Stomach (tissue), 8 donors: ENCODE measurements at regions not wholly inside any gene's neighbourhood (a gene's known extent, or its start where the extent isn't known, plus 50 kb on each side); places are given as distances from the start of the nearest gene placed in this dataset.

Experiments used
- DNase-seq, 2 donors: peaks; one replicate each; pipeline versions ENCODE4 v3.0.0 to v3.0.0-alpha.2; 2013 to 2019
- H3K27ac ChIP-seq, 5 donors: fragments of 200-600 bp in 4 of 5; sonication (generic) in 4 of 5; one replicate each; pipeline ENCODE4 v1.5.1; 2013 to 2019; ENCODE audit warnings: mild to moderate bottlenecking in 1 of 5, moderate library complexity in 1 of 5
- H3K27me3 ChIP-seq, 3 donors: fragments of 200-600 bp; sonication (generic); one replicate each; pipeline ENCODE4 v1.5.1; 2017 to 2019; ENCODE audit warnings: mixed run types in 1 of 3
- H3K36me3 ChIP-seq, 4 donors: fragments of 200-600 bp; sonication (generic); 1 replicate in 3 of 4; 2 replicates in 1 of 4; pipeline ENCODE4 v1.5.1; 2016 to 2019
- H3K4me1 ChIP-seq, 4 donors: fragments of 200-600 bp; sonication (generic); one replicate each; pipeline ENCODE4 v1.5.1; 2016 to 2019
- H3K4me3 ChIP-seq, 4 donors: fragments of 200-600 bp; sonication (generic) in 3 of 4; one replicate each; pipeline ENCODE4 v1.5.1; 2016 to 2019; ENCODE audit warnings: mild to moderate bottlenecking in 1 of 4
- H3K9me3 ChIP-seq, 4 donors: fragments of 200-600 bp; sonication (generic); one replicate each; pipeline ENCODE4 v1.5.1; 2016 to 2019
- CTCF ChIP-seq, 7 experiments: fragments of 450-650 bp in 4 of 7; fragments of 200-600 bp in 3 of 7; sonication (generic) in 3 of 7; IDR thresholded peaks; one replicate each; pipeline ENCODE4 v1.5.1; 2016 to 2019; ENCODE audit warnings: antibody characterized with exemption in 7 of 7, control low read depth in 2 of 7, mild to moderate bottlenecking in 1 of 7
- EP300 ChIP-seq: sonication (generic); formaldehyde crosslinking; IDR thresholded peaks from one replicate; pipeline ENCODE4 v1.6.1; 2017; ENCODE audit warnings: antibody characterized with exemption
- POLR2A ChIP-seq, 4 donors: fragments of 450-650 bp; IDR thresholded peaks; one replicate each; pipeline ENCODE4 v1.6.1; 2016; ENCODE audit warnings: antibody characterized with exemption in 4 of 4, control low read depth in 2 of 4, mild to moderate bottlenecking in 1 of 4, moderate library complexity in 1 of 4
- POLR2AphosphoS5 ChIP-seq, 3 donors: sonication (generic); formaldehyde crosslinking; IDR thresholded peaks; one replicate each; pipeline ENCODE4 v1.6.1; 2016; ENCODE audit warnings: antibody characterized with exemption in 3 of 3
- WGBS, 5 donors: extraction: QIAGEN DNeasy Blood & Tissue Kit in 3 of 5; methylation state at CpG; one replicate each; pipeline versions ENCODE4 v1.1.5 to v1.1.7; 2013 to 2018; 5-methylcytosine and 5-hydroxymethylcytosine counted together
- intact Hi-C: fragments of 100-400 bp; cut with DNase I; formaldehyde crosslinking; loops from one replicate; pipeline ENCODE4 v1.15.1; 2023; ENCODE audit warnings: low total_unique reads
- donor health status: healthy with polysubstance abuse.
- donor health status: Bipolar disorder and iron deficiency.
- donor health status: healthy.

- no peak for DNase-seq
- Histone ChIP-seq H3K36me3 (no peaks in the 10 kb centered on the region), H3K4me3 (no peak overlapping the region), H3K27me3 (peaks cover 0 to 18% (median 0%) of the 10 kb centered on the region in 3 donors), H3K4me1 (no peaks in the 10 kb centered on the region), H3K27ac (no peak overlapping the region), H3K9me3 (no peaks in the 10 kb centered on the region)
- TF ChIP-seq CTCF (IDR thresholded peaks at IDR 0.05) (no peak), EP300 (no peak), POLR2A (IDR thresholded peaks at IDR 0.05) (no peak), POLR2AphosphoS5 (IDR thresholded peaks at IDR 0.05) (no peak)
- 86 to 91% (median 89%) methylated on average over 9 of the region's 9 CpGs for WGBS, 5 donors
- intact Hi-C loops, result no loop called here
Observed at GRCh38 chr10:71028066-71028465, 139.7 kb upstream of the PCBD1 start.

GRCh38 chr10:71029411-71029892 is 141.1 kb upstream of the PCBD1 start:
- DNase-seq, result no peak
- Histone ChIP-seq H3K27ac (no peak overlapping the region), H3K4me3 (no peak overlapping the region), H3K27me3 (peaks cover 0 to 14% (median 0%) of the 10 kb centered on the region in 3 donors), H3K36me3 (no peaks in the 10 kb centered on the region), H3K9me3 (no peaks in the 10 kb centered on the region), H3K4me1 (no peaks in the 10 kb centered on the region)
- TF ChIP-seq EP300 (no peak), CTCF (IDR thresholded peaks at IDR 0.05) (no peak), POLR2AphosphoS5 (IDR thresholded peaks at IDR 0.05) (no peak), POLR2A (IDR thresholded peaks at IDR 0.05) (no peak)
- intact Hi-C loops, result no loop called here
- 72 to 86% (median 76%) methylated on average over 8 to 9 of the region's 9 CpGs for WGBS, 5 donors

GRCh38 chr10:71029907-71030306 is 141.5 kb upstream of the PCBD1 start:
- intact Hi-C loops, result no loop called here

GRCh38 chr10:71031026-71031425 is 142.7 kb upstream of the PCBD1 start:
- 76 to 86% (median 79%) methylated on average over 4 of the region's 4 CpGs for WGBS, 5 donors
- TF ChIP-seq EP300 (no peak), POLR2A (IDR thresholded peaks at IDR 0.05) (no peak), CTCF (IDR thresholded peaks at IDR 0.05) (no peak)
- no peak overlapping the region for H3K4me3 ChIP-seq
- DNase-seq, result no peak
- H3K4me1 ChIP-seq, result no peaks in the 10 kb centered on the region
- no peaks in the 10 kb centered on the region for H3K9me3 ChIP-seq
- intact Hi-C loops, result no loop called here
- no peak overlapping the region for H3K27ac ChIP-seq
- H3K36me3 ChIP-seq, result no peaks in the 10 kb centered on the region
- peaks cover 0 to 8% (median 0%) of the 10 kb centered on the region in 3 donors for H3K27me3 ChIP-seq

More at GRCh38 chr10:71029907-71030306, 141.5 kb upstream of the PCBD1 start:
- peaks cover 0 to 14% (median 0%) of the 10 kb centered on the region in 3 donors for H3K27me3 ChIP-seq
- no peak for TF ChIP-seq CTCF (IDR thresholded peaks at IDR 0.05)
- TF ChIP-seq EP300, result no peak
- no peak for TF ChIP-seq POLR2A (IDR thresholded peaks at IDR 0.05)
- H3K27ac ChIP-seq, result no peak overlapping the region
- no peak for DNase-seq
- H3K9me3 ChIP-seq, result no peaks in the 10 kb centered on the region
- H3K36me3 ChIP-seq, result no peaks in the 10 kb centered on the region
- H3K4me1 ChIP-seq, result no peaks in the 10 kb centered on the region
- no peak overlapping the region for H3K4me3 ChIP-seq
- 73 to 83% (median 78%) methylated on average over 4 to 10 of the region's 10 CpGs for whole genome bisulfite sequencing, 5 donors
